GM19397 (cell line): ENCODE measurements at regions not wholly inside any gene's neighbourhood (a gene's known extent, or its start where the extent isn't known, plus 50 kb on each side); places are given as distances from the start of the nearest gene placed in this dataset.

Experiments used
- ATAC-seq: cut with Tn5 transposase; IDR thresholded peaks from one replicate; pipeline ENCODE4 v1.9.1; 2021; ENCODE audit warnings: mild to moderate bottlenecking, moderate library complexity; ENCODE audit not compliant: unreplicated experiment

- no peak for ATAC-seq
Observed at GRCh38 chr7:41834805-41835694, 132.2 kb upstream of the INHBA start.

- ATAC-seq: no peak
Observed at GRCh38 chr7:41832941-41833340, 130.1 kb upstream of the INHBA start.

GRCh38 chr7:41830271-41830670, 127.4 kb upstream of the INHBA start:
- no peak for ATAC-seq

GRCh38 chr7:41828911-41829310, 126.0 kb upstream of the INHBA start:
- ATAC-seq: no peak

GRCh38 chr7:41826641-41827040, 123.8 kb upstream of the INHBA start:
- ATAC-seq: no peak

- ATAC-seq: no peak
Observed at GRCh38 chr7:41825927-41826480, 123.1 kb upstream of the INHBA start.

- ATAC-seq: no peak
Observed at GRCh38 chr7:41824284-41824683, 121.4 kb upstream of the INHBA start.

- ATAC-seq: no peak
Observed at GRCh38 chr7:41822259-41822817, 119.4 kb upstream of the INHBA start.

- ATAC-seq: no peak
Observed at GRCh38 chr7:41821521-41822213, 118.8 kb upstream of the INHBA start.

GRCh38 chr7:41820111-41820671, 117.3 kb upstream of the INHBA start:
- no peak for ATAC-seq

GRCh38 chr7:41819645-41820044, 116.8 kb upstream of the INHBA start:
- ATAC-seq: no peak

- ATAC-seq: no peak
Observed at GRCh38 chr7:41818765-41819398, 116.0 kb upstream of the INHBA start.

GRCh38 chr7:41817386-41817785, 114.5 kb upstream of the INHBA start:
- ATAC-seq: no peak

- ATAC-seq: no peak
Observed at GRCh38 chr7:41816111-41816510, 113.2 kb upstream of the INHBA start.

GRCh38 chr7:41814888-41815287, 112.0 kb upstream of the INHBA start:
- ATAC-seq: no peak

- ATAC-seq: no peak
Observed at GRCh38 chr7:41813286-41813685, 110.4 kb upstream of the INHBA start.

- ATAC-seq: no peak
Observed at GRCh38 chr7:41811941-41812340, 109.1 kb upstream of the INHBA start.

GRCh38 chr7:41809940-41810576, 107.2 kb upstream of the INHBA start:
- peak; percentile 83 for ATAC-seq

- ATAC-seq: no peak
Observed at GRCh38 chr7:41809529-41809939, 106.6 kb upstream of the INHBA start.

GRCh38 chr7:41809116-41809515, 106.2 kb upstream of the INHBA start:
- ATAC-seq: no peak
